ENCODE measurements at regions not wholly inside any gene's neighbourhood (a gene's known extent, or its start where the extent isn't known, plus 50 kb on each side); places are given as distances from the start of the nearest gene placed in this dataset.

DNA sequence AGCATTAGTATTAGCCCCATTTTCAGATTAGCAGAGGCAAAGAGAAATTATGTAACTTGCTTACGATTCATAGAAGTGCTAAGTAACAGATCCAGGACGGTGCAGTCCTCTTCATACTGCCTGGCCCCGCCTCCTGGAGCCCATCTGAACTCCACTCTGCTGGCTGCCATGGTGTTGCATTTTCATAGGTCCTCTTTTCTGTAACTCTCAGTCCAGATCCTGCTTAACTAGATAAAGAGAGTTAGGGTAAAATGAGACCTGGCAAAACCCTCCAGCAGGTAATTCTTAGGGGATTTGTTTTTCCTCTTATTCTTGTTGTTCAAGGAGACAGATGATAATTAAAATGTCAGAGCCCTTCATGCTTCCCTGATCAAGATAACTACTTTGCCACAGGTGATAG, 135.1 kb upstream of the EFNA5 start:
- Histone ChIP-seq H3K36me3 (ENCODE audit: control insufficient read depth in 4 of 4, insufficient read depth in 4 of 4, low read length in 4 of 4) (no peaks in the 10 kb centered on the region), H3K4me1 (ENCODE audit: control insufficient read depth in 5 of 5, insufficient read depth in 5 of 5, low read length in 5 of 5) (peaks cover 0 to 14% (median 2%) of the 10 kb centered on the region in 5 donors), H3K4me3 (no peak overlapping the region), H3K27ac (ENCODE audit: low read depth in 1 of 2, low read length in 1 of 2) (no peak overlapping the region), H3K9ac (ENCODE audit: insufficient read depth in 1 of 2, low read length in 2 of 2) (no peak overlapping the region), H3K9me3 (ENCODE audit: control insufficient read depth in 4 of 4, insufficient read depth in 3 of 4, low read length in 3 of 4) (no peaks in the 10 kb centered on the region), H3K27me3 (ENCODE audit: control insufficient read depth in 3 of 3, insufficient read depth in 3 of 3, low read length in 2 of 3) (no peaks in the 10 kb centered on the region)
- ATAC-seq (ENCODE audit: insufficient read depth, low FRiP score) (no peak), DNase-seq (no peak)
- TF ChIP-seq, protein P1, sequence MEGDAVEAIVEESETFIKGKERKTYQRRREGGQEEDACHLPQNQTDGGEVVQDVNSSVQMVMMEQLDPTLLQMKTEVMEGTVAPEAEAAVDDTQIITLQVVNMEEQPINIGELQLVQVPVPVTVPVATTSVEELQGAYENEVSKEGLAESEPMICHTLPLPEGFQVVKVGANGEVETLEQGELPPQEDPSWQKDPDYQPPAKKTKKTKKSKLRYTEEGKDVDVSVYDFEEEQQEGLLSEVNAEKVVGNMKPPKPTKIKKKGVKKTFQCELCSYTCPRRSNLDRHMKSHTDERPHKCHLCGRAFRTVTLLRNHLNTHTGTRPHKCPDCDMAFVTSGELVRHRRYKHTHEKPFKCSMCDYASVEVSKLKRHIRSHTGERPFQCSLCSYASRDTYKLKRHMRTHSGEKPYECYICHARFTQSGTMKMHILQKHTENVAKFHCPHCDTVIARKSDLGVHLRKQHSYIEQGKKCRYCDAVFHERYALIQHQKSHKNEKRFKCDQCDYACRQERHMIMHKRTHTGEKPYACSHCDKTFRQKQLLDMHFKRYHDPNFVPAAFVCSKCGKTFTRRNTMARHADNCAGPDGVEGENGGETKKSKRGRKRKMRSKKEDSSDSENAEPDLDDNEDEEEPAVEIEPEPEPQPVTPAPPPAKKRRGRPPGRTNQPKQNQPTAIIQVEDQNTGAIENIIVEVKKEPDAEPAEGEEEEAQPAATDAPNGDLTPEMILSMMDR (IDR thresholded peaks at IDR 0.05; ENCODE audit: control extremely low read depth, extremely low read depth) = no peak
- 66 to 78% methylated on average over 3 of the region's 3 CpGs for WGBS, 2 donors

DNA sequence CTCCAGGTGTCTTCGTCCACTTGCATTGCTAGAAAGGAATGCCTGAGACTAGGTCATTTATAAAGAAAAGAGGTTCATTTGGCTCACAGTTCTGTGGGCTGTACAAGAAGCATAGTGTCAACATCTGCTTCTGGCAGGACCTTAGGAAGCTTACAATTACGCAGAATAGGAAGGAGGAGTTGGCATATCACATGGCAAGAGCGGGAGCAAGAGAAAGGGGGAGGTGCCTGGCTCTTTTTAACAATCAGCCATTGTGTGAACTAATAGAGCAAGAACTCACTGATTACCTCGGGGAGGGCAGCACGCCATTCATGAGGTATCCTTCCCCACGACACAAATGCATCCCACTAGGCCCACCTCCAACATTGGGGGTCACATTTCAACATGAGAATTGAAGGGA, 134.4 kb upstream of the EFNA5 start:
- no peaks in the 10 kb centered on the region for H3K36me3 ChIP-seq (ENCODE audit: control insufficient read depth in 4 of 4, insufficient read depth in 4 of 4, low read length in 4 of 4)
- no peaks in the 10 kb centered on the region for H3K9me3 ChIP-seq (ENCODE audit: control insufficient read depth in 4 of 4, insufficient read depth in 3 of 4, low read length in 3 of 4)
- TF ChIP-seq, protein P1 (IDR thresholded peaks at IDR 0.05; ENCODE audit: control extremely low read depth, extremely low read depth) = no peak
- DNase-seq (no peak), ATAC-seq (ENCODE audit: insufficient read depth, low FRiP score) (no peak)
- H3K9ac ChIP-seq (ENCODE audit: insufficient read depth in 1 of 2, low read length in 2 of 2) = no peak overlapping the region
- peaks cover 0 to 20% (median 2%) of the 10 kb centered on the region in 5 donors for H3K4me1 ChIP-seq (ENCODE audit: control insufficient read depth in 5 of 5, insufficient read depth in 5 of 5, low read length in 5 of 5)
- no peaks in the 10 kb centered on the region for H3K27me3 ChIP-seq (ENCODE audit: control insufficient read depth in 3 of 3, insufficient read depth in 3 of 3, low read length in 2 of 3)
- H3K4me3 ChIP-seq = no peak overlapping the region
- H3K27ac ChIP-seq (ENCODE audit: low read depth in 1 of 2, low read length in 1 of 2) = no peak overlapping the region
- 83 to 89% methylated on average over 6 of the region's 6 CpGs for WGBS, 2 donors

DNA sequence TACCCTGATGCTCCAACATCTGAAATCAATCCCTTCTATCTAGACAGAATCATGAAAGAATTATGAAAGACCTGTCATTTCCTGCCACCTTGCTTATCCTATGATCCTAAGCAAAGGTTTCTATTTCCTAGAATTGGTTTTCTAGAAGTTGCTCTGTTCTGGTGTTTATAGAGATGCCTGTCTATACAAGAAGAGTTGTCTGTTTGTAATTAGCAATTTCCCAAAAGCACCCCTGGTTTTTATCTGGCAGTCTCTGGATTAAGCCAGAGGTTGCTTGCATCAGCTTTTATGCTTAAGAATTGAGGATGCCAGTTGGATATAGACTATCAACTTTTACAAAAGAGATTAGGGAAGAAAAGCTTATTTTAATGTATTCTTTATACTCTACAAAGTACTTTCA, 133.0 kb upstream of the EFNA5 start:
- Histone ChIP-seq H3K4me3 (no peak overlapping the region), H3K9me3 (ENCODE audit: control insufficient read depth in 4 of 4, insufficient read depth in 3 of 4, low read length in 3 of 4) (no peaks in the 10 kb centered on the region), H3K27me3 (ENCODE audit: control insufficient read depth in 3 of 3, insufficient read depth in 3 of 3, low read length in 2 of 3) (no peaks in the 10 kb centered on the region), H3K9ac (ENCODE audit: insufficient read depth in 1 of 2, low read length in 2 of 2) (no peak overlapping the region), H3K36me3 (ENCODE audit: control insufficient read depth in 4 of 4, insufficient read depth in 4 of 4, low read length in 4 of 4) (no peaks in the 10 kb centered on the region), H3K27ac (ENCODE audit: low read depth in 1 of 2, low read length in 1 of 2) (no peak overlapping the region), H3K4me1 (ENCODE audit: control insufficient read depth in 5 of 5, insufficient read depth in 5 of 5, low read length in 5 of 5) (peaks cover 0 to 21% (median 2%) of the 10 kb centered on the region in 5 donors)
- DNase-seq = no peak
- ATAC-seq (ENCODE audit: insufficient read depth, low FRiP score) = no peak
- TF ChIP-seq, protein P1 (IDR thresholded peaks at IDR 0.05; ENCODE audit: control extremely low read depth, extremely low read depth) = no peak

DNA sequence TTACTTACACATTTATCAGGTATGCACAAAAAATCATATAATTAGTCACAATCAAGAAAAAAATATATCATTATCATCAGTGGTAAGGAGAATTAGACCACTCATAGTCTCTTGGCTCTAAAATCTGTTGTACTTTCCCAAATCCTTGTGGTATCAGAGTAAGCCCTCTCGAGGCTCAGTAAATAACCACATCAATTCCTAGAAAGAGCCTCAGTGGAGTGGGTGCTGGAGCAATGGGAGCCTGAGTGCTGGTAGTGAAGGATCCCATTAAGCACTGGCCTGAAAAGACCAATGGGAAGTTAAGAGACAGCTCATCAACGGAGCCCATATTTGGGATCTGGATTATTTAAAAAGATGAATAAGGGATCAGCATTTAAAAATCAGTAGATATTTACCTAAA, 130.3 kb upstream of the EFNA5 start:
- Histone ChIP-seq H3K27me3 (ENCODE audit: control insufficient read depth in 3 of 3, insufficient read depth in 3 of 3, low read length in 2 of 3) (no peaks in the 10 kb centered on the region), H3K27ac (ENCODE audit: low read depth in 1 of 2, low read length in 1 of 2) (no peak overlapping the region), H3K4me3 (no peak overlapping the region), H3K4me1 (ENCODE audit: control insufficient read depth in 5 of 5, insufficient read depth in 5 of 5, low read length in 5 of 5) (peaks cover 0 to 15% (median 0%) of the 10 kb centered on the region in 5 donors), H3K9ac (ENCODE audit: insufficient read depth in 1 of 2, low read length in 2 of 2) (no peak overlapping the region), H3K9me3 (ENCODE audit: control insufficient read depth in 4 of 4, insufficient read depth in 3 of 4, low read length in 3 of 4) (no peaks in the 10 kb centered on the region), H3K36me3 (ENCODE audit: control insufficient read depth in 4 of 4, insufficient read depth in 4 of 4, low read length in 4 of 4) (no peaks in the 10 kb centered on the region)
- TF ChIP-seq, protein P1 (IDR thresholded peaks at IDR 0.05; ENCODE audit: control extremely low read depth, extremely low read depth) = no peak
- DNase-seq = no peak
- ATAC-seq (ENCODE audit: insufficient read depth, low FRiP score) = no peak
- WGBS, 2 donors = 54 to 80% methylated on average over 2 of the region's 2 CpGs

All from lung (tissue), 11 donors.